Nucleus accumbens (tissue), 56 donors: ENCODE measurements at regions not wholly inside any gene's neighbourhood (a gene's known extent, or its start where the extent isn't known, plus 50 kb on each side); places are given as distances from the start of the nearest gene placed in this dataset.
"Not testable (repeated sequence)": the region's sequence is repeated elsewhere in the genome, so short reads cannot be mapped to it uniquely, and the experiment has no call there.

Experiments used
- DNase-seq, 56 donors: peaks; one replicate each; lab custom pipeline; 2025; lab: John Stamatoyannopoulos, UW

DNA sequence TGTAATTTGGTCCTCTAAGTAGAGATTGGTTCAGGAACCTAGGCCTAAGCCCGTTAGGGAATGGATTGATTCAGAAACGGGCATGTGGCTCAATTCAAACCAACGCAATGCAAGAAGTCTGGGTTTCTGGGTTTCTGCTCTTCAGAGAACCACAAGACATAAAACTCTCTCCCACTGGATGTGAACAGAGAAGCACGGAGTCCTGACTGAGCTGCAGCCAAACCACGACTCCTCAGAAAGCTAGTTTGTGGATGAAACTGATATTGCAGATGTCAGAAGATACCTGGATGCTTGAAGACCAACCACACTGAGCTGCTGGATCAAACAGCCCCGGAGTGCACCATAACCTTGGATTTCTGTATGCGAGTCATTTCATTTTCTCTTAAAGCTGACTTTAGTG is 50.0 kb downstream of the SOD2 start:
- no peak for DNase-seq

- no peak for DNase-seq
Observed at GRCh38 chr6:159642481-159642880, 50.6 kb downstream of the SOD2 start.

DNA sequence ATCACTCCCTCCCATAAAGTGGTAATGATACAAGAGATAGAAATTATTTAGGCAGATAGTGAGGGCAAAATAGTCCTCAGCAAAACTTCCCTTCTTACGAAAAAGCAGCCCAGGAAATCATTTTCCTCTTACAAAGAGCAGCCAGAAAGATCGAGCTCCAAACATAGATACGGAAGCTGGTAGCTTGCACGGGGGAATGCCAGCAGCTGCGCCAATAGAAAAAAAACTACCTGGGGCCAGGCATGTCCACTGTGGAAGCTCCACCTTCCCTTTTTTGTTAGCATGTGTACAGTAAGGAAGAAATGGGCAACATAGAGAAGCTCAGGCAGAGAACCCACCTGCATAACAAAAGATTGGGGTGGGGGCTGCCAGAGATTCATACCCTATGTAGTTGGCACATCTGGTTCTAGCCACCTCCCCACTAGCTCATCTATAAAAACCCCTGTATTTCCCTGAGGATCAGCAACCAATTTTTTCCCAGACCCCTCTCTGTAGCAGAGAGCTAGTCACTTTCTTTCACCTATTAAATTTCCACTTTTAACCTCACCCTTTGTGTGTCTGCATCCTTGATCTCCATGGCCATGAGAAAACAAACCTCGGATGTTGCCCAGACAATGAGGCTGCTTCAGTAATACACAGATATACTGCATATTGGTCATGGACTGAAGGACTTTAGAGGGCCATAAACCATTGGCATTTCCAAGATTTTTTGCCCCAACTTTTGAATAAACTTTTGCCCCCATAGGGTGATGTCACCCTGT is 52.1 kb downstream of the SOD2 start:
- DNase-seq = no peak

GRCh38 chr6:159640322-159640721 is 52.7 kb downstream of the SOD2 start:
- DNase-seq = no peak

GRCh38 chr6:159639721-159640120 is 53.3 kb downstream of the SOD2 start:
- DNase-seq = no peak

- no peak for DNase-seq
Observed at GRCh38 chr6:159633196-159633595, 59.8 kb downstream of the SOD2 start.

- no peak for DNase-seq
Observed at GRCh38 chr6:159631886-159632285, 61.2 kb downstream of the SOD2 start.

- no peak for DNase-seq
Observed at GRCh38 chr6:159627939-159628338, 65.1 kb downstream of the SOD2 start.

GRCh38 chr6:159626506-159626905 is 66.5 kb downstream of the SOD2 start:
- DNase-seq = not testable (repeated sequence)

DNA sequence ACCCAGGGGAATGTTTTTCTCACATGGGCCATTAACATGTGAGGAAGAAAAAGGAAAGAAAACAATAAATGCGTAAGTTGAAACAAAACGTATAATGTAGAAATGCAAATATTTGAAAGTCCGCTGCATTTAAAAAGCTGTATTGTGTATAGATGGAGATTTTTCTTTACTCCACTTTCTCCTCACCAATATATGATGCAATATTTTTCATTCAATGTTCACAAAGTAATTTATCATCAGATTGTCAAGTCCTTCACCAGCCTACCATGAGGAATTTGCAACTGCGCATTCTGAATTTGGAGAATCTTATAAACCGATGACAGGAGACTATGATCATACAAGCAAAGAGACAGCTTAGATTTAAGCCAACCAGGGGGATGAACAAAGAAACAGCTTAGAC is 69.9 kb downstream of the SOD2 start:
- DNase-seq = no peak

DNA sequence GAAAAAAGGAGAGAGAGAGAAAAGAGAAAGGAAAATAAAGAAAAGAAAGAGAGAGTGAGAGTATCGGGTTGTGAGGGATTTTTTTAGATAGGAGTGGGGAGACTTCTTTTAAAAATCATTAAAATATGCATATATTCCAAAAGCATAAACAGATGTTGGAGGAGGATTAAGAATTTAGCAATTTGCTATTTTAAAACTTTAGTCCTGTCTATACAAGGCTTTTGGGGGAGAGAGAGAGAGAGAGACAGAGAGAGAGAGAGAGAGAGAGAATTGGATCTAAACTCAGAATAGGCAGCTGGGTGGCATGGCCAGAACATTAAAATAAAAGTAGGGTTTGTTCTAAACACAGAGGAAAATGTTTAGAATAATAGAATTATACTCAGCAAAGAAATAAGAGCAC is 72.1 kb downstream of the SOD2 start:
- DNase-seq = no peak

- DNase-seq = no peak
Observed at GRCh38 chr6:159617444-159617843, 75.6 kb downstream of the SOD2 start.

- DNase-seq = no peak
Observed at GRCh38 chr6:159616456-159616855, 76.6 kb downstream of the SOD2 start.

DNA sequence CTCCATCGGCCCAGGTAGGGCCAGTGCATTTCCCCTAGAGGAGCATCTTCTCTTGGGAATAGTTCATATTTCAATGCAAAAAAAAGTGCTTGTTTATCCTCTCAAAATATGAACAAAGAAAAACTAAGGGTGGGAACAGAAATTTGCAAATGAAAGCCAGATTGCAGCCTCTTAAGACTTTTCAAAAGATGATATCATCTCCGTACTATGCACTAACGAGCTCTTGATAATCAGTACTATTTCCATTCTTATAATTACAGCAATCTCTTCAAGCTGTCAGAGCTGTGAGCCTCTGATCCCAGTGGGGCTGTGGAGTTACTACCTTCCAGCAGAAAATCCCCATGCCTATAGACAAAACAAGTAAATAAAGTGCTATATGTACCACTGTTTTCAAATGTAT is 77.1 kb downstream of the SOD2 start:
- DNase-seq = no peak

DNA sequence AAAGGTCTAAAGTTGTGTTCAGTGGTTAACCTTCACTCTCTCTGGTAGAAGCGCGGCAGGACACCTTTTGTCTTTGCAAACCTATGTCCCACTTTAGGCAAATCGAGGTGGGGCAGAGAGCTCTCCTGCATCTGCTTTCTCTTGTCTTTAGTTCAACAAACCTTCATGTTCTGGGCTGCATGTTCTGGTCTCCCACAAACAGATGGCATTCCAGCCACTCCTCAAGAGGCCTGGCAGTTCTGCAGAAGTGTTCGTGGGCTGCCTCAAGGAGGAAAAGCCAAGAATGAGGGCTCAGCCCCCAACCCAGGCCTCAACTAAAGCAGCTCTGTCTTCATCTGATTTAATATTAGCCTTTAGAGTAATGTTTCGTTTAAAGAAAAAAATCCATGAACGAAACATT is 82.2 kb downstream of the SOD2 start:
- no peak for DNase-seq

- no peak for DNase-seq
Observed at GRCh38 chr6:159609652-159610178, 83.3 kb downstream of the SOD2 start.

GRCh38 chr6:159608961-159609651 is 83.9 kb downstream of the SOD2 start:
- no peak for DNase-seq

DNA sequence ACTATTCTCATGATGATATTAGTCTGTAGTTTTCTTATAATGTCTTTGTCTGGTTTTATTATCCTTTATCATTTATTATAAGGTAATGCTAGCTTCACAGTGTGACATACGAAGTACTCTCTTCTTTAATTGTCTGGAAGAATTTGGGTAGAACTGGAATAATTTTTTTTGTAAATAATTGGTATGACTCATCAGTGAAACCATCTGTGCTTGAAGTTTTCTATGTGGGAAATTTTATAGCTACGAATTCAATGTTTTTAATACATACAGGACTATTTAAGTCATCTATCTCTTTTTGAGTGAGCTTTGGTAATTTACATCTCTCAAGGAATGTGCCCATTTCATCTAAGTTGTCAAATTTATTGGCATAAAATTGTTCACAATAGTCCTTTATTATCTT is 86.3 kb downstream of the SOD2 start:
- DNase-seq = no peak

DNA sequence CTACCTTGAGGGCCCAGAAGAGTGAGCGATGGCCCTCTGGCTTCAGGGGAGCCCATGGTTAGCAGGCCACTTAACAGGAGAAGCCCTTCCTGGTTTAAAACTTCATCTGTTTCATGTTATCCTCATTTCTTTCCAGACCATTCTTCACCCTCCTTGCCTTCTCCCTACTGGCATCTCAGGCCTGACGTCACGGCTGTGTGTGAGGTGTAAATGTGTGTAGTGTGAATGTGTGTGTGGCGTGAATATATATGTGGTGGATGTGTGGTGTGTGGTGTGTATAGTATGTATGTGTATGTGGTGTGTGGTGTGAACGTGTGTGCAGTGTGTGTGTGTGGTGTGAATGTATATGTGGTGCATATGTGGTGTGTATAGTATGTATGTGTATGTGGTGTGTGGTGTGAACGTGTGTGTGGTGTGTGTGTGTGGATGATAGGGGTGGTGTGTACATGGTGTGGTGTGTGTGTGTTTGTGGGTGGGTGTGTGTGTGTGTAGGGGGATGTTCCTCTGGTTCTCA is 88.5 kb downstream of the SOD2 start:
- no peak for DNase-seq

DNA sequence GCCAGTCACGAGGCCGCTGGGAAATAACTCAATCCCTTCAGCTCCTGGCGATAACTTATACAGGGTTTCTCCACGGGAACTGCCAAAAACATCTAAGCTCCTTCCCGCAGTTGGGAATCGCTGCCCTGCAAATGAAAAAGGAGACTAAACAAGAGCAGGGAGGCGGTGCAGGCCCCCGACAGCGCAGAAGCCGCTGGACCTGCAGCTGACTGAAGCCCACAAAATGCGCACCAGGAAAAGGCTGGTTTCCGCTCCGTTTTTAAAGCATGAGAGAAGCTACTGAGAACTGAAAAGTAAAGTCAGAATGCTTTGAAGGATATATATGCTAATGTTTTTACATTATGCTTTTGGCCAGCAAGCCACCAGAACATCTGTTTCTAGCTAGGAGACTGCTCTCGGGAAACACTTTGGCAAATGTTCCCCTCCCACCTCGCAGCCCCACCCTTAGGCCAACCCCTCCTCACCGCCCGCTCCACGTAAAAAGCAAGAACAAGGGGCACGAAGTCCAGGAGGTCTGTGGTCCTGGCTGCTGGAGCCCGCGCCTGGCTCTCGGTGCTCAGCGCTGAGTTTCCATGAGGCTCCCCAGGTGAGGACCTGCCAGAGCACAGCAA is 90.5 kb downstream of the SOD2 start:
- no peak for DNase-seq

DNA sequence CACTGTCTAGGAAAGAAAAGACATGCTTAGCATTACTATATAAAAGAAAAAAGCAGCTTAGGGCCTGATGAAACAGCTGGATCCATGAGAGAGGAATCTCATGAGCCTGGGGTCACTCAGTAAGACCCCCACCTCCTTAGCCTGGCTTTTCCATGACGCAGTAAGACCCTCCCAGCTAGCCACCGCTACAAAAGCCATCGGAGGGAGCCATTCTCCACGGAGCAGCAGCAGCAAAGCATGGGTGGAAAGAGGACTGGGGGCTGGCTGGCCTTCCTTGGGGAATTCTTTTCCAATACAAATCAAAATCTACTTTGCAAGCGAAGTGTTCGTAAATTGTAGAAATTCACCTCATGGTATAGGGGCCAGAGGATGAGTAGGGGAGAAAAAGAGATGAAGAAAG is 91.8 kb downstream of the SOD2 start:
- DNase-seq = no peak
